Mesothelial cell of epicardium (in vitro differentiated cells): ENCODE measurements at regions not wholly inside any gene's neighbourhood (a gene's known extent, or its start where the extent isn't known, plus 50 kb on each side); places are given as distances from the start of the nearest gene placed in this dataset.
A peak's percentile ranks its signal among the peaks of the same experiment; 100 is the strongest.

ENCODE experiments used
- DNase-seq, 2 experiments: peaks; one replicate each; pipeline ENCODE4 v3.0.0; 2021; ENCODE audit warnings: low spot score in 2 of 2; ENCODE audit not compliant: unreplicated experiment in 2 of 2
- H3K27ac Mint-ChIP-seq: 2 replicates; pipeline ENCODE4 v1.8.0; 2021; ENCODE audit warnings: mixed read lengths
- H3K27me3 Mint-ChIP-seq: 2 replicates; pipeline ENCODE4 v1.8.0; 2021; ENCODE audit warnings: low read depth, mixed read lengths
- H3K36me3 Mint-ChIP-seq: 2 replicates; pipeline ENCODE4 v1.8.0; 2021; ENCODE audit warnings: mixed read lengths
- H3K4me1 Mint-ChIP-seq: 2 replicates; pipeline ENCODE4 v1.8.0; 2021; ENCODE audit warnings: mixed read lengths
- H3K4me3 Mint-ChIP-seq: 2 replicates; pipeline ENCODE4 v1.8.0; 2021; ENCODE audit warnings: mild to moderate bottlenecking, moderate library complexity, mixed read lengths
- H3K9me3 Mint-ChIP-seq: 2 replicates; pipeline ENCODE4 v1.8.0; 2021; ENCODE audit warnings: mixed read lengths
- CTCF ChIP-seq: fragments of 200-600 bp; sonication (generic); IDR thresholded peaks from one replicate; pipeline ENCODE4 v1.5.0; 2021; ENCODE audit warnings: antibody characterized with exemption; ENCODE audit not compliant: unreplicated experiment

- no peak for TF ChIP-seq CTCF
- peaks cover 56% of the 10 kb centered on the region for H3K27me3 Mint-ChIP-seq
Measured at GRCh38 chr9:93815135-93815534, 140.0 kb downstream of the BARX1 start.

DNA sequence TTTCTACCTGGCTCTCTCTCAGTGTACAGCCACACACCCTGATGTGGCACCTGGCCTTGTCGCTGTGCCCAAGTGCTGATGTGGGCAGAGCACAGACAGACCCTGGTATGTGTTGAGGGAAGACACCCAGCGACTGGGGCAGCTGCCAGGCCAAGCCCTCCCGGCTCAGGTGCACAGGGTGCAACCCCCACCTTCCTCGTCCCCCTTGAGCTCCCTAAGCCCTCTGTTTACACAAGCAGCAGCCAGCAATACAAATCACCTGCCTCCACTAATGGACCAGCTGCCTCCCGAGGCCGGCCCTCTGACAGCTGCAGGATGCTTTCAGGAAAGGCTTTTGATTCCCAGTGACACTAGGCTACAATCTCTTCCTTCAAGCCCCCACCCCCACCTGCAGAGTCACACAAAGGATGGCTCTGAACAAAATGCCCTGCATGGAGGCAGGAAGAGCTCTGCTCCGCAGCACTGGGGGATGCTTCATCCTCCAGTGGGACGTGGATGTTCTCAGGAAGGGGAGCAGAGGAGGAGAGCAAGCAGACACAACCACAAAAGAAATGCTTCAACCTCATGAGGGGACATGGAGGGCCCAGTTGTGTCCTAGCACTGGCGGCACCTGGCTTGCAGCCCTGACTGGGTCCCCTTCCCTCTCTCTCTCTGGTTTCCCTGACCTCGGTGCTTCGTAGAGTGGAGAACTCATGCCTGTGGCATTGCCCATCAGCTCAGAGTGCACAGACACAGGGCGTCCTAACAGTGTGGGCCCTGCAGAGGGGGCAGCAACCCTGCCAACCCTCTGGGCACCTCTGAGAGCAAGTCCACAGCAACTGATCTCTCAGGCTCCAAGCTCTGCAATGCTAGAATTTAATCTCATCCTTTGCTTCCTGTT lies 140.8 kb downstream of the BARX1 start:
- Mint-ChIP-seq H3K4me1 (peaks cover 31% of the 10 kb centered on the region), H3K36me3 (no peaks in the 10 kb centered on the region), H3K27me3 (peaks cover 48% of the 10 kb centered on the region), H3K4me3 (no peak overlapping the region), H3K27ac (no peak overlapping the region), H3K9me3 (no peaks in the 10 kb centered on the region)
- DNase-seq: no peak
- TF ChIP-seq CTCF: no peak

More at GRCh38 chr9:93815135-93815534, 140.0 kb downstream of the BARX1 start:
- Mint-ChIP-seq H3K4me3 (no peak overlapping the region), H3K4me1 (peaks cover 27% of the 10 kb centered on the region), H3K9me3 (no peaks in the 10 kb centered on the region), H3K36me3 (no peaks in the 10 kb centered on the region), H3K27ac (no peak overlapping the region)
- no peak for DNase-seq

GRCh38 chr9:93813221-93814076 lies 141.7 kb downstream of the BARX1 start:
- no peak for TF ChIP-seq CTCF
- no peak overlapping the region for H3K4me3 Mint-ChIP-seq
- DNase-seq: no peak
- no peaks in the 10 kb centered on the region for H3K9me3 Mint-ChIP-seq
- H3K27me3 Mint-ChIP-seq: peaks cover 41% of the 10 kb centered on the region
- H3K4me1 Mint-ChIP-seq: peaks cover 35% of the 10 kb centered on the region
- H3K27ac Mint-ChIP-seq: no peak overlapping the region
- no peaks in the 10 kb centered on the region for H3K36me3 Mint-ChIP-seq

GRCh38 chr9:93812410-93812668 lies 142.8 kb downstream of the BARX1 start:
- Mint-ChIP-seq H3K4me1 (peaks cover 35% of the 10 kb centered on the region), H3K36me3 (no peaks in the 10 kb centered on the region), H3K9me3 (no peaks in the 10 kb centered on the region), H3K27ac (no peak overlapping the region), H3K4me3 (no peak overlapping the region), H3K27me3 (peaks cover 33% of the 10 kb centered on the region)
- no peak for TF ChIP-seq CTCF
- no peak for DNase-seq

DNA sequence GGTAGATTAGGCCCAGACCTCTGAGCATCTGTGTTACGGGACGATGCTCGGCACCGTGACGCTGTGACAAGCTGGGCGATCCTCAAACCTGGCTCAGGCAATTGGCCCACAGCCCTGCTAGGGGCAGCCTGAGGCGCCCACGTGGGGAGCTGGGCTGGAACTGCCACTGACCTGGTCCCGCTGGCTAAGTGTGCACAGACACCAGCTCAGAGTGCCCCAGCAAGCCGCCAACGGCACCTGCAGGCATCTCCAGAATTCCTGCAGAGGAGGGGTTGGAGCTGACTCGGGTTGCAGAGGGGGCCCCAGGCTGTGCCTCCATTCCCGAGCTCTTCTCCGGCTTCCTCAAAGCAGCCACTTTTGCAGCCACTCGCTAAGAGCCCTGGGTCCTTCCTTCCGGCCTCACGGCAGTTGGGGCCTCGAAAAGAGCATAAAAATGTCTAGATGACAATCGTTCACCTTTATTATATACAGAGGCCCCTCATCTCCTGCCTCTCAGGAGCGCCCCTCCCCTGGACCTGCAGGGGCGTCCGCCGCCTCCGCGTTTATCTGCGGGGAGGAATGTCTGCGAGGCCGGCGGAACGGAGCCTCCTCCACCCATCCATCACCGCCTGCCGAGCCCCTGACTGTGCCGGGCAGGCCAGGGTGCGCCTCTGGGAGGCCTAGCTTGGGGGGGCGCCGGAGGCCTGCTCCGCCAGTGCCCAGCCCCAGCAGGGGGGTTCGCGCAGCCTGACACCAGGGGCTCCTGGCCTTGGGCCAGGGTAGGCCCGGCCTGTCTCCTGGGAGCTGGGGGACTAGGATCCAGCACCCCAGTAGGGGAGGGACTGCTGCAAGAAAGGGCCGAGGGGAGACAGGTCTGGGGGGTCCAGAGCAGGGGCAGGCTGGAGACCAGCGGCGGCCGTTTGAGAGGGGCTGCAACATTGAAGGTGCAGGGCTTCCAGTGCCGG lies 144.9 kb downstream of the BARX1 start:
- peak overlapping the region; percentile 53 for H3K27ac Mint-ChIP-seq
- H3K36me3 Mint-ChIP-seq: no peaks in the 10 kb centered on the region
- peaks cover 28% of the 10 kb centered on the region for H3K4me1 Mint-ChIP-seq
- DNase-seq: peak; percentile 65 to 74
- TF ChIP-seq CTCF: no peak
- H3K27me3 Mint-ChIP-seq: peaks cover 17% of the 10 kb centered on the region
- H3K4me3 Mint-ChIP-seq: no peak overlapping the region
- H3K9me3 Mint-ChIP-seq: peaks cover 8% of the 10 kb centered on the region
